HFFc6 (cell line): ENCODE measurements at regions not wholly inside any gene's neighbourhood (a gene's known extent, or its start where the extent isn't known, plus 50 kb on each side); places are given as distances from the start of the nearest gene placed in this dataset.

ENCODE experiments used
- DNase-seq: peaks from one replicate; pipeline ENCODE4 v3.0.0-alpha.2; 2018
- H3K27ac Mint-ChIP-seq: 2 replicates; pipeline ENCODE4 v1.8.0; 2020; ENCODE audit warnings: mild to moderate bottlenecking, mixed read lengths
- H3K27me3 Mint-ChIP-seq: 2 replicates; pipeline ENCODE4 v1.8.0; 2021; ENCODE audit warnings: mild to moderate bottlenecking, moderate library complexity, mixed read lengths; ENCODE audit not compliant: insufficient read depth
- H3K36me3 Mint-ChIP-seq: 2 replicates; pipeline ENCODE4 v1.8.0; 2021; ENCODE audit warnings: low read depth, mixed read lengths
- H3K4me1 Mint-ChIP-seq: 2 replicates; pipeline ENCODE4 v1.8.0; 2020; ENCODE audit warnings: low read depth, mixed read lengths
- H3K4me3 Mint-ChIP-seq: 2 replicates; pipeline ENCODE4 v1.8.0; 2020; ENCODE audit warnings: mild to moderate bottlenecking, moderate library complexity, mixed read lengths
- H3K9me3 Mint-ChIP-seq: 2 replicates; pipeline ENCODE4 v1.8.0; 2020; ENCODE audit warnings: mild to moderate bottlenecking, mixed read lengths
- CTCF ChIP-seq: fragments of 200-600 bp; sonication (generic); IDR thresholded peaks from 2 replicates; pipeline ENCODE4 v1.5.0; 2021; ENCODE audit warnings: antibody characterized with exemption, mild to moderate bottlenecking

GRCh38 chr6:131427434-131428058, 145.5 kb upstream of the ARG1 start:
- Mint-ChIP-seq H3K36me3 (no peaks in the 10 kb centered on the region), H3K4me3 (no peak overlapping the region), H3K27ac (no peak overlapping the region), H3K9me3 (no peaks in the 10 kb centered on the region; the same call in 1 of the 2 replicates), H3K27me3 (peaks cover 17% of the 10 kb centered on the region), H3K4me1 (no peaks in the 10 kb centered on the region)
- TF ChIP-seq CTCF: no peak
- no peak for DNase-seq

- no peaks in the 10 kb centered on the region for H3K36me3 Mint-ChIP-seq
- TF ChIP-seq CTCF: no peak
- no peak for DNase-seq
- no peaks in the 10 kb centered on the region; the same call in 1 of the 2 replicates for H3K9me3 Mint-ChIP-seq
- H3K4me1 Mint-ChIP-seq: no peaks in the 10 kb centered on the region
- H3K4me3 Mint-ChIP-seq: no peak overlapping the region
- no peak overlapping the region for H3K27ac Mint-ChIP-seq
- H3K27me3 Mint-ChIP-seq: peaks cover 20% of the 10 kb centered on the region
These were observed 142.5 kb upstream of the ARG1 start for GRCh38 chr6:131430531-131430930.

GRCh38 chr6:131431718-131432117, 141.3 kb upstream of the ARG1 start:
- no peaks in the 10 kb centered on the region for H3K36me3 Mint-ChIP-seq
- H3K27me3 Mint-ChIP-seq: peaks cover 12% of the 10 kb centered on the region
- H3K27ac Mint-ChIP-seq: no peak overlapping the region
- H3K9me3 Mint-ChIP-seq: no peaks in the 10 kb centered on the region; the same call in 1 of the 2 replicates
- no peak for DNase-seq
- no peak for TF ChIP-seq CTCF
- no peak overlapping the region for H3K4me3 Mint-ChIP-seq
- H3K4me1 Mint-ChIP-seq: no peaks in the 10 kb centered on the region

GRCh38 chr6:131433927-131434326, 139.1 kb upstream of the ARG1 start:
- Mint-ChIP-seq H3K36me3 (no peaks in the 10 kb centered on the region), H3K9me3 (no peaks in the 10 kb centered on the region), H3K4me3 (no peak overlapping the region), H3K4me1 (no peaks in the 10 kb centered on the region), H3K27ac (no peak overlapping the region), H3K27me3 (peaks cover 10% of the 10 kb centered on the region)
- no peak for DNase-seq
- TF ChIP-seq CTCF: no peak

- no peak for TF ChIP-seq CTCF
- Mint-ChIP-seq H3K4me1 (no peaks in the 10 kb centered on the region), H3K9me3 (no peaks in the 10 kb centered on the region), H3K27me3 (peaks cover 7% of the 10 kb centered on the region), H3K27ac (no peak overlapping the region), H3K36me3 (no peaks in the 10 kb centered on the region), H3K4me3 (no peak overlapping the region)
- no peak for DNase-seq
These were observed 136.7 kb upstream of the ARG1 start for GRCh38 chr6:131436358-131436757.
